ENCODE measurements at regions not wholly inside any gene's neighbourhood (a gene's known extent, or its start where the extent isn't known, plus 50 kb on each side); places are given as distances from the start of the nearest gene placed in this dataset.

DNA sequence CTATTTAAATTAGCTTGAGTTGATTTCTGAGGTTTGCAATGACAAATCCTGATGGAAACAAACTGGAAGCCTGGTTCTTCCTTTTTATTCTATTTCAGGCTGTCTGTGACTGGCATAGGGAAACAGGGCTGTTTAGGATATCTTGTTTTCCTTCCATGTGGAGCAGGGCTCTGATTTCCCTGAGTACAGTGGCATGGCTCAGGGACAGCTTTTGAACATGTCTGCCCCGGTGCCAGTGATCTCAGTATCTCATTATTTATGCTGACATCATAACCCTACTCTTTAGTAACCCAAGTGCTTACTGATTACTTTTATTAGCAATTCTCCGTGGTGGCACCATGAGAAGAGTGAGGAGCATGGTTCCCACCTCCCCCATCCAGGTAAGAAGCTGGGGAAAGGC lies 720.3 kb downstream of the GALR1 start:
- Histone ChIP-seq H4K20me1 (ENCODE audit: control insufficient read depth, insufficient read depth, low read depth, low read length) (no peaks in the 10 kb centered on the region), H3K4me2 (ENCODE audit: low read length) (no peak overlapping the region), H3K27ac (ENCODE audit: low read depth, low read length) (no peak overlapping the region), H3K79me2 (ENCODE audit: control insufficient read depth, low read length) (no peaks in the 10 kb centered on the region), H3K4me3 (ENCODE audit: low read length) (no peak overlapping the region), H3K9me3 (ENCODE audit: control insufficient read depth, insufficient read depth, low read length) (no peaks in the 10 kb centered on the region), H3F3A (ENCODE audit: control insufficient read depth, insufficient read depth) (no peaks in the 10 kb centered on the region), H3K4me1 (ENCODE audit: control insufficient read depth, low read length) (no peaks in the 10 kb centered on the region), H3K9me2 (replicated peaks; ENCODE audit: control insufficient read depth, low read length) (no peaks in the 10 kb centered on the region), H3K36me3 (ENCODE audit: control insufficient read depth, low read length) (no peaks in the 10 kb centered on the region), H3K27me3 (ENCODE audit: control insufficient read depth, low read length) (no peaks in the 10 kb centered on the region)
- TF ChIP-seq CTCF (IDR thresholded peaks at IDR 0.05; ENCODE audit: low read depth, low read length, poor library complexity, severe bottlenecking) (no peak), EZH2phosphoT487 (IDR thresholded peaks at IDR 0.05; ENCODE audit: borderline replicate concordance, low read length) (no peak)

DNA sequence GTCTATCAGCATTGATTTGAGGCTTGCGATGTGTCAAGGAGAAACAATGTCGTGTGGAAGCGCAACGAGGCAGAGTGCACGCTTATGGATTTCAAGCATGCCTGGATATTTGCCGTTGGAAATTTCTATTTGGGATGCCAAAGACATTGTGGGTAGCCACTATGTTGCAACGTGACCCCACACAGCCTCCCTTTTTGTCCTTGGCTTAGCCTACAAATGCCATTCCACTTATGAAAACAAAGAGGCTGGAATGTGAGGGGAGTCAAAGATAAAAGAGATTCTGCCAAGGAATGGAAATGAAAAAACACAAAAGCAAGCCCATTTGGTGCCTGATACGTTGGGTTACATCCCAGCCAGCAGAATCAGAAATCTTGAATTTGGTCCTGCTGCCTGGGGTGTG lies 721.2 kb downstream of the GALR1 start:
- no peaks in the 10 kb centered on the region for H3K36me3 ChIP-seq (ENCODE audit: control insufficient read depth, low read length)
- no peaks in the 10 kb centered on the region for H3K79me2 ChIP-seq (ENCODE audit: control insufficient read depth, low read length)
- H3K9me2 ChIP-seq (replicated peaks; ENCODE audit: control insufficient read depth, low read length) = no peaks in the 10 kb centered on the region
- no peaks in the 10 kb centered on the region for H4K20me1 ChIP-seq (ENCODE audit: control insufficient read depth, insufficient read depth, low read depth, low read length)
- H3K4me1 ChIP-seq (ENCODE audit: control insufficient read depth, low read length) = no peaks in the 10 kb centered on the region
- no peak overlapping the region for H3K4me2 ChIP-seq (ENCODE audit: low read length)
- H3K9me3 ChIP-seq (ENCODE audit: control insufficient read depth, insufficient read depth, low read length) = no peaks in the 10 kb centered on the region
- H3K4me3 ChIP-seq (ENCODE audit: low read length) = no peak overlapping the region
- TF ChIP-seq CTCF (IDR thresholded peaks at IDR 0.05; ENCODE audit: low read depth, low read length, poor library complexity, severe bottlenecking) (no peak), EZH2phosphoT487 (IDR thresholded peaks at IDR 0.05; ENCODE audit: borderline replicate concordance, low read length) (no peak)
- H3K27me3 ChIP-seq (ENCODE audit: control insufficient read depth, low read length) = no peaks in the 10 kb centered on the region
- no peaks in the 10 kb centered on the region for H3F3A ChIP-seq (ENCODE audit: control insufficient read depth, insufficient read depth)
- no peak overlapping the region for H3K27ac ChIP-seq (ENCODE audit: low read depth, low read length)

DNA sequence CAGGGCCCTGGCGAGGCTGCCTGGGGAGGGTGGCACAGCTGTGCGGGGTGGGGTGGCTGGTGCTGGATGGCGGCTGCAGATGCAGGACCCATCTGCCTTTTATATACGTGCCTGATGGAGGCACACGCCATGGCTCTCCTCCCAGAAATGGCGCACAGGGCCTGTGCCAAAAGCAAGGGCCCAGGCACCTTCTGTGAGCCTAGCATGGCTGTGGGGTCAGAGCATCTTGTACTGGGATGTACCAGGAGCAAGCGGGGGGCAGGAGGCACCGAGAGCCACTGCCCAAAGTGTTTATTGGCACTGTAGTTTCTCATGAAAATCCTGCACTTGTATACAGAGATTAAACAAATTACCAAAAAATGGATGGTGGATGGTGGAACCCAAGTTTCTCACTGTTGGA lies 724.1 kb downstream of the GALR1 start:
- H4K20me1 ChIP-seq (ENCODE audit: control insufficient read depth, insufficient read depth, low read depth, low read length) = no peaks in the 10 kb centered on the region
- H3K36me3 ChIP-seq (ENCODE audit: control insufficient read depth, low read length) = no peaks in the 10 kb centered on the region
- H3K4me2 ChIP-seq (ENCODE audit: low read length) = no peak overlapping the region
- H3K4me1 ChIP-seq (ENCODE audit: control insufficient read depth, low read length) = no peaks in the 10 kb centered on the region
- H3K4me3 ChIP-seq (ENCODE audit: low read length) = no peak overlapping the region
- no peak for TF ChIP-seq CTCF (IDR thresholded peaks at IDR 0.05; ENCODE audit: low read depth, low read length, poor library complexity, severe bottlenecking)
- TF ChIP-seq EZH2phosphoT487 (IDR thresholded peaks at IDR 0.05; ENCODE audit: borderline replicate concordance, low read length) = no peak
- H3K27me3 ChIP-seq (ENCODE audit: control insufficient read depth, low read length) = no peaks in the 10 kb centered on the region
- no peaks in the 10 kb centered on the region for H3K79me2 ChIP-seq (ENCODE audit: control insufficient read depth, low read length)
- H3K27ac ChIP-seq (ENCODE audit: low read depth, low read length) = no peak overlapping the region
- no peaks in the 10 kb centered on the region for H3K9me3 ChIP-seq (ENCODE audit: control insufficient read depth, insufficient read depth, low read length)
- no peaks in the 10 kb centered on the region for H3F3A ChIP-seq (ENCODE audit: control insufficient read depth, insufficient read depth)
- H3K9me2 ChIP-seq (replicated peaks; ENCODE audit: control insufficient read depth, low read length) = no peaks in the 10 kb centered on the region

GRCh38 chr18:77974329-77974728 lies 724.7 kb downstream of the GALR1 start:
- TF ChIP-seq EZH2phosphoT487 (IDR thresholded peaks at IDR 0.05; ENCODE audit: borderline replicate concordance, low read length) (no peak), CTCF (IDR thresholded peaks at IDR 0.05; ENCODE audit: low read depth, low read length, poor library complexity, severe bottlenecking) (no peak)
- no peaks in the 10 kb centered on the region for H3K79me2 ChIP-seq (ENCODE audit: control insufficient read depth, low read length)
- no peaks in the 10 kb centered on the region for H3K27me3 ChIP-seq (ENCODE audit: control insufficient read depth, low read length)
- no peak overlapping the region for H3K4me3 ChIP-seq (ENCODE audit: low read length)
- no peaks in the 10 kb centered on the region for H3K36me3 ChIP-seq (ENCODE audit: control insufficient read depth, low read length)
- no peaks in the 10 kb centered on the region for H3K4me1 ChIP-seq (ENCODE audit: control insufficient read depth, low read length)
- no peak overlapping the region for H3K4me2 ChIP-seq (ENCODE audit: low read length)
- H4K20me1 ChIP-seq (ENCODE audit: control insufficient read depth, insufficient read depth, low read depth, low read length) = no peaks in the 10 kb centered on the region
- H3K9me2 ChIP-seq (replicated peaks; ENCODE audit: control insufficient read depth, low read length) = no peaks in the 10 kb centered on the region
- H3K27ac ChIP-seq (ENCODE audit: low read depth, low read length) = no peak overlapping the region
- H3F3A ChIP-seq (ENCODE audit: control insufficient read depth, insufficient read depth) = no peaks in the 10 kb centered on the region
- H3K9me3 ChIP-seq (ENCODE audit: control insufficient read depth, insufficient read depth, low read length) = no peaks in the 10 kb centered on the region
